Ectodermal cell (in vitro differentiated cells): ENCODE measurements at regions not wholly inside any gene's neighbourhood (a gene's known extent, or its start where the extent isn't known, plus 50 kb on each side); places are given as distances from the start of the nearest gene placed in this dataset.

Source experiments
- H3K27ac ChIP-seq: 2 replicates; pipeline ENCODE4 v1.7.0; 2013; ENCODE audit warnings: mild to moderate bottlenecking, low read depth, low read length; ENCODE audit not compliant: insufficient read depth, poor library complexity, severe bottlenecking
- H3K27me3 ChIP-seq: 2 replicates; pipeline ENCODE4 v1.7.0; 2013; ENCODE audit warnings: mild to moderate bottlenecking, low read length; ENCODE audit not compliant: insufficient read depth, control insufficient read depth, poor library complexity, severe bottlenecking
- H3K36me3 ChIP-seq: one replicate; pipeline ENCODE4 v1.7.0; 2013; ENCODE audit warnings: low read length; ENCODE audit not compliant: control insufficient read depth, insufficient read depth
- H3K4me1 ChIP-seq: one replicate; pipeline ENCODE4 v1.7.0; 2013; ENCODE audit warnings: low read length; ENCODE audit not compliant: control insufficient read depth, insufficient read depth
- H3K4me3 ChIP-seq: 2 replicates; pipeline ENCODE4 v1.7.0; 2013; ENCODE audit warnings: low read depth, low read length, control low read depth; ENCODE audit not compliant: insufficient read depth
- H3K9me3 ChIP-seq: 2 replicates; pipeline ENCODE4 v1.7.0; 2013; ENCODE audit warnings: mild to moderate bottlenecking, low read length, moderate library complexity; ENCODE audit not compliant: control insufficient read depth
- WGBS, 2 experiments: methylation state at CpG; one replicate each; pipeline ENCODE4 v1.1.7; 2013; ENCODE audit warnings: missing lambda C conversion rate in 2 of 2; 5-methylcytosine and 5-hydroxymethylcytosine counted together

DNA sequence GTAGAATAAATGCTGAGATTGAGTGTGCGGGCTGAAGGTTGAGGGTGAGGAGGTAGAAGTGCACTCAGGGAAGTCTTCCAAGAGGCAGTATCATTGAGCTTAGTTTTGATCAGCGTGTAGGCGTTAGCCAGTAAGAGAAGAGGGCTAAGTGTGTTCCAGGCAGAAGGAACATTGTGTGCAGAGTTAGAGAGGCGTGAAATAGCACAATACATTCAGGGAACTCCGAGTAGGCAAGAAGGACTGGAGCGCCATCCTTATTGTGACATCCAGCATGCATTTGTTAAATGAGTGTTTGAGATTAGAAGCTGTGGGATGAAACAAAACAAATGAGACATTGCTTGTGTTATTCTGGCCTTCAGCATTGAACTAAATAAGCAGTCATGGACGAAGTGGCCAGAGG, 140.9 kb upstream of the MKLN1 start:
- WGBS, 2 experiments, result 94 to 95% methylated on average over 7 of the region's 7 CpGs
- no peak overlapping the region for H3K27ac ChIP-seq
- H3K4me1 ChIP-seq, result peaks cover 17% of the 10 kb centered on the region
- H3K4me3 ChIP-seq, result no peak overlapping the region
- no peaks in the 10 kb centered on the region for H3K9me3 ChIP-seq
- no peaks in the 10 kb centered on the region for H3K27me3 ChIP-seq
- no peaks in the 10 kb centered on the region for H3K36me3 ChIP-seq

DNA sequence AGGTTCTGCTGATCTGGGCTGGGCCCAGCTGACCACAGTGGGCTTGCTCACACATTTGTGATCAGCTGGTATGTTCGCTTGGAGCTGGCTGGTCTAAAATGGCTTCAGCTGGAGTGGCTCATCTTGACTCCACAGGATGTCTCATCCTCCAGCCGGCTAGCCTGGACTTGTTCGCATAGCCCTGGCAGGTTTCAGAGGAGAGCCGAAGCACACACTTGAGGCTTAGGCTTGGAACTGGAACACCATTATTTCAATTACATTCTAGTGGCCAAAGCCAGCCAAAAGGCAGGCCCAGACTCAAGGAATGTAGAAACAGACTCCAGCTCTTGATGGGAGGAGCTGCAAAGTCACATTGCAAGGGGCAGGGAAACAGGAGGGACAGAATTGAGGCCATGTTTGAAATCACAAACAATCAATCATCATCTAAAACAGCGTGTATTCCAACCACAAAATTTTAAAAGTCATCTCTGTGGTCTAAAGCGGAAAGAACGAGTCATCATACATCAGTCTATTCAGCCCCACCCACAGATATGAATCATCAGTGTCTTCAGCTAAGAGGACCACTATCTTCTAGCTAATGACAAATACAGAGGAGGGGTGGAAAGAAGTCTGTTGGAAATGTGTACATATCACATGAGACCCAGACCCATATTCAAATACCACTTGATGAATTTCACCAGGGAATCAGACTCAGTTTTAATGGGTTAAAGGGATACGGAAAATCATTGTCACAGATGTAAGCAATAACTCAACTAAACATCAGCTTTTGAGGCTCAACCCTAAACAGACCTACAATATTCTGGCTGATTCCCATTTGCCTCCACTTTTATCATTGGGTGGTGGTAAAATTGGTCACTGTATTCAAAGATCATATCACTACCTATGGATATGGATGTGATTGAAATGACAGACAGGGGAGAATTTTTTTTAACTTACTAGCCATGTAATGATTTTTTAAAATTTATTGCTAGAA, 139.0 kb upstream of the MKLN1 start:
- H3K27ac ChIP-seq, result no peak overlapping the region
- no peaks in the 10 kb centered on the region for H3K27me3 ChIP-seq
- H3K9me3 ChIP-seq, result no peaks in the 10 kb centered on the region
- 93 to 96% methylated on average over 8 of the region's 8 CpGs for WGBS, 2 experiments
- peaks cover 17% of the 10 kb centered on the region for H3K4me1 ChIP-seq
- no peaks in the 10 kb centered on the region for H3K36me3 ChIP-seq
- H3K4me3 ChIP-seq, result no peak overlapping the region

DNA sequence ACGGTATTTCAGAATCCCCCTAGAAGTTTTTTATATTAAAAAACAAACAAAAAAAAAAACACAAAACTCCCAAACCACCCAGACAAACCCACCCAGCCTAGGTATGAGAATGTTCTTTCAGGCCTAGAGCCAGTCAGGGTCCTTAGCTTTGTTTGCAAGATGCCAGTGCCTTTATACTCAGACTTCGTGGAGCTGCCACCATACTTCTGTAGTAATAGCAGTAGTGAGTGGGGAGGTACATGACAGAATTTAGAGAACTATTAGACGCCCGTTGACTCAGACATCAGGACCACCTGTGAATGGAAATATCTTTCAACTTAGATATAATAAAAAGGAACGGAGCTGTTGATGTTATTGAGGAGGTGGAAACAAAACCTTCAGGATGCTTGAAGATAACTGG, 138.2 kb upstream of the MKLN1 start:
- no peaks in the 10 kb centered on the region for H3K27me3 ChIP-seq
- H3K4me3 ChIP-seq, result no peak overlapping the region
- 89 to 94% methylated on average over 4 to 5 of the region's 5 CpGs for WGBS, 2 experiments
- no peak overlapping the region for H3K27ac ChIP-seq
- H3K4me1 ChIP-seq, result peaks cover 12% of the 10 kb centered on the region
- H3K9me3 ChIP-seq, result no peaks in the 10 kb centered on the region
- H3K36me3 ChIP-seq, result no peaks in the 10 kb centered on the region

DNA sequence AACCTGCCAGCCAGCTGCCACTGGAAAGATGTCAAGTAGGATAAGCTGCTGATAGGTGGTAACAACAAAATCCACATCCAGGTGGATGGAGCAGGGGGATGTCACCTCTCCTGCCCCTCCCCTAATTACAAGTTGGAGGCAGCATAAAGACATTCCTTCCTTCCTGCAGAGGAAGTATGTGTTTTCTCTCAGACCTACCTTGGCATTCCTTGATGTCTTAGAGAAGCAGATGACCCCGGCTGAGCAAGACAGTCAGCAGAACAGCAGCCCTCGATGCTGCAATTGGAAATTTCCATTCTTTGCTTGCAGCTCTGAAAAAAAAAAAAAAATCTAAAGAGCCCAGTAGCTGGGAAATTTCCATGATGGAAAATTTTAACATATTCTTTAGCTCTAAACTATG, 137.5 kb upstream of the MKLN1 start:
- H3K4me1 ChIP-seq, result peaks cover 12% of the 10 kb centered on the region
- no peaks in the 10 kb centered on the region for H3K36me3 ChIP-seq
- no peak overlapping the region for H3K27ac ChIP-seq
- no peaks in the 10 kb centered on the region for H3K27me3 ChIP-seq
- H3K9me3 ChIP-seq, result no peaks in the 10 kb centered on the region
- H3K4me3 ChIP-seq, result no peak overlapping the region
- 17 to 19% methylated on average over 2 of the region's 2 CpGs for WGBS, 2 experiments

GRCh38 chr7:131190581-131190980, 137.1 kb upstream of the MKLN1 start:
- peaks cover 12% of the 10 kb centered on the region for H3K4me1 ChIP-seq
- no peak overlapping the region for H3K4me3 ChIP-seq
- H3K9me3 ChIP-seq, result no peaks in the 10 kb centered on the region
- no peaks in the 10 kb centered on the region for H3K27me3 ChIP-seq
- H3K27ac ChIP-seq, result no peak overlapping the region
- no peaks in the 10 kb centered on the region for H3K36me3 ChIP-seq
- 76 to 85% methylated on average over 1 of the region's 1 CpG for WGBS, 2 experiments

GRCh38 chr7:131194070-131194865, 133.4 kb upstream of the MKLN1 start:
- Histone ChIP-seq H3K4me1 (peaks cover 12% of the 10 kb centered on the region), H3K36me3 (no peaks in the 10 kb centered on the region), H3K27me3 (no peaks in the 10 kb centered on the region), H3K4me3 (no peak overlapping the region), H3K9me3 (no peaks in the 10 kb centered on the region), H3K27ac (no peak overlapping the region)
- WGBS, 2 experiments, result 93 to 96% methylated on average over 7 of the region's 7 CpGs

- H3K36me3 ChIP-seq, result no peaks in the 10 kb centered on the region
- no peaks in the 10 kb centered on the region for H3K4me1 ChIP-seq
- H3K27ac ChIP-seq, result no peak overlapping the region
- no peak overlapping the region for H3K4me3 ChIP-seq
- H3K27me3 ChIP-seq, result no peaks in the 10 kb centered on the region
- no peaks in the 10 kb centered on the region for H3K9me3 ChIP-seq
- WGBS, 2 experiments, result 63 to 72% methylated on average over 4 of the region's 4 CpGs
Measured at GRCh38 chr7:131196803-131197202, 130.9 kb upstream of the MKLN1 start.

GRCh38 chr7:131197920-131198615, 129.6 kb upstream of the MKLN1 start:
- H3K4me3 ChIP-seq, result no peak overlapping the region
- 89 to 95% methylated on average over 4 of the region's 4 CpGs for WGBS, 2 experiments
- no peaks in the 10 kb centered on the region for H3K9me3 ChIP-seq
- H3K27me3 ChIP-seq, result no peaks in the 10 kb centered on the region
- no peak overlapping the region for H3K27ac ChIP-seq
- no peaks in the 10 kb centered on the region for H3K36me3 ChIP-seq
- H3K4me1 ChIP-seq, result no peaks in the 10 kb centered on the region

DNA sequence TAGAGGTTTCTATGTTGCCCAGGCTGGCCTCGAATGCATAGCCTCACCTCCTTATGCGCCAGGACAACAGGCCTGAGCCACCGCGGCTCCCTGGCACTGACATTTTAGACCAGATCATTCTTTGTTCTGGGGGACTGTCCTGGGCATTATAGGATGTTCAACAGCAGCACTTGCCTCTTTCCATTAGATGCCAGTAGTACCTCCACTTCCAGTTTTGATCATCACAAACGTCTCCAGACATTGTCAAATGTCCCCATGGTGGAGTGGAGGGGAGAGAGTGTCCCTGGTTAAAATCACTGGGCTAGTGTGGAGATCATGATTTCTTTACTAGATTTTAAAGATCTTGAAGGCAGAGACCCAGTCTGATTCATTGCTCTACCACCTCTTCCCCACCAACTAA, 125.2 kb upstream of the MKLN1 start:
- Histone ChIP-seq H3K27me3 (no peaks in the 10 kb centered on the region), H3K36me3 (no peaks in the 10 kb centered on the region), H3K4me3 (no peak overlapping the region), H3K4me1 (no peaks in the 10 kb centered on the region), H3K27ac (no peak overlapping the region), H3K9me3 (no peaks in the 10 kb centered on the region)
- 81 to 93% methylated on average over 5 of the region's 5 CpGs for WGBS, 2 experiments
